ENCODE measurements at regions not wholly inside any gene's neighbourhood (a gene's known extent, or its start where the extent isn't known, plus 50 kb on each side); places are given as distances from the start of the nearest gene placed in this dataset.

GRCh38 chr7:156119771-156120170 is 307.5 kb upstream of the SHH start:
- no peaks in the 10 kb centered on the region for H3K9me3 Mint-ChIP-seq (ENCODE audit: unreplicated experiment)

GRCh38 chr7:156118248-156118645 is 306.0 kb upstream of the SHH start:
- no peak for TF ChIP-seq CTCF (IDR thresholded peaks at IDR 0.05; ENCODE audit: unreplicated experiment)
- intact Hi-C loops (cut with micrococcal nuclease), result no loop called here
- ChIA-PET CTCF (no interaction called here), POLR2A (no interaction called here)
- BruUV-seq (replicated peaks), result no TSS peak
- no peak for DNase-seq (ENCODE audit: unreplicated experiment)
- Mint-ChIP-seq H3K9me3 (ENCODE audit: unreplicated experiment) (no peaks in the 10 kb centered on the region), H3K27ac (ENCODE audit: low read depth, unreplicated experiment) (no peak overlapping the region), H3K4me3 (ENCODE audit: unreplicated experiment) (no peak overlapping the region), H3K4me1 (ENCODE audit: insufficient read depth, unreplicated experiment) (peaks cover 10% of the 10 kb centered on the region), H3K27me3 (ENCODE audit: insufficient read depth, unreplicated experiment) (peaks cover 29% of the 10 kb centered on the region), H3K36me3 (ENCODE audit: insufficient read depth, unreplicated experiment) (no peaks in the 10 kb centered on the region)

More at GRCh38 chr7:156119771-156120170, 307.5 kb upstream of the SHH start:
- no TSS peak for BruUV-seq (replicated peaks)
- POLR2A ChIA-PET, result interaction anchor here (0.7 kb wide), 1 partner anchor 29 kb away, joined by 3 read pairs; no protein-coding TSS in a partner anchor
- H3K4me1 Mint-ChIP-seq (ENCODE audit: insufficient read depth, unreplicated experiment), result no peaks in the 10 kb centered on the region
- no peaks in the 10 kb centered on the region for H3K36me3 Mint-ChIP-seq (ENCODE audit: insufficient read depth, unreplicated experiment)
- H3K4me3 Mint-ChIP-seq (ENCODE audit: unreplicated experiment), result no peak overlapping the region
- TF ChIP-seq CTCF (IDR thresholded peaks at IDR 0.05; ENCODE audit: unreplicated experiment), result no peak
- CTCF ChIA-PET, result interaction anchor here (0.6 kb wide), 2 partner anchors 14 to 603 kb away, joined by 3 read pairs; no protein-coding TSS in a partner anchor
- no peak for DNase-seq (ENCODE audit: unreplicated experiment)
- no peak overlapping the region for H3K27ac Mint-ChIP-seq (ENCODE audit: low read depth, unreplicated experiment)
- intact Hi-C loops (cut with micrococcal nuclease), result no loop called here
- H3K27me3 Mint-ChIP-seq (ENCODE audit: insufficient read depth, unreplicated experiment), result peaks cover 29% of the 10 kb centered on the region

- no peak overlapping the region for H3K27ac Mint-ChIP-seq (ENCODE audit: low read depth, unreplicated experiment)
- H3K27me3 Mint-ChIP-seq (ENCODE audit: insufficient read depth, unreplicated experiment), result peaks cover 29% of the 10 kb centered on the region
- intact Hi-C loops (cut with micrococcal nuclease), result no loop called here
- no peak for DNase-seq (ENCODE audit: unreplicated experiment)
- no peak for TF ChIP-seq CTCF (IDR thresholded peaks at IDR 0.05; ENCODE audit: unreplicated experiment)
- H3K4me3 Mint-ChIP-seq (ENCODE audit: unreplicated experiment), result no peak overlapping the region
- peaks cover 10% of the 10 kb centered on the region for H3K4me1 Mint-ChIP-seq (ENCODE audit: insufficient read depth, unreplicated experiment)
- ChIA-PET CTCF (no interaction called here), POLR2A (no interaction called here)
- no peaks in the 10 kb centered on the region for H3K36me3 Mint-ChIP-seq (ENCODE audit: insufficient read depth, unreplicated experiment)
- no TSS peak for BruUV-seq (replicated peaks)
- H3K9me3 Mint-ChIP-seq (ENCODE audit: unreplicated experiment), result no peaks in the 10 kb centered on the region
These were observed 305.4 kb upstream of the SHH start for GRCh38 chr7:156117542-156118247.

GRCh38 chr7:156116514-156117215 is 304.4 kb upstream of the SHH start:
- Mint-ChIP-seq H3K27ac (ENCODE audit: low read depth, unreplicated experiment) (no peak overlapping the region), H3K9me3 (ENCODE audit: unreplicated experiment) (no peaks in the 10 kb centered on the region), H3K27me3 (ENCODE audit: insufficient read depth, unreplicated experiment) (peaks cover 22% of the 10 kb centered on the region), H3K4me1 (ENCODE audit: insufficient read depth, unreplicated experiment) (peaks cover 10% of the 10 kb centered on the region), H3K36me3 (ENCODE audit: insufficient read depth, unreplicated experiment) (no peaks in the 10 kb centered on the region), H3K4me3 (ENCODE audit: unreplicated experiment) (no peak overlapping the region)
- no peak for TF ChIP-seq CTCF (IDR thresholded peaks at IDR 0.05; ENCODE audit: unreplicated experiment)
- intact Hi-C loops (cut with micrococcal nuclease), result no loop called here
- ChIA-PET CTCF (no interaction called here), POLR2A (no interaction called here)
- no TSS peak for BruUV-seq (replicated peaks)
- DNase-seq (ENCODE audit: unreplicated experiment), result no peak

Data from MCF 10A (cell line).